Ovary (tissue), 7 donors: ENCODE measurements at regions not wholly inside any gene's neighbourhood (a gene's known extent, or its start where the extent isn't known, plus 50 kb on each side); places are given as distances from the start of the nearest gene placed in this dataset.

ENCODE experiments used
- DNase-seq, 5 donors: peaks; one replicate each; pipeline ENCODE4 v3.0.0-alpha.2; 2019 to 2020
- H3K27ac ChIP-seq, 2 donors: fragments of 200-600 bp; one replicate each; pipeline versions ENCODE4 v1.5.1 to v1.8.0; 2019 to 2022
- H3K27me3 ChIP-seq: fragments of 200-600 bp; one replicate; pipeline ENCODE4 v1.8.0; 2022
- H3K36me3 ChIP-seq: fragments of 200-600 bp; sonication (generic); one replicate; pipeline ENCODE4 v1.5.1; 2019
- H3K4me1 ChIP-seq: one replicate; pipeline ENCODE4 v1.8.1; 2013; ENCODE audit warnings: mild to moderate bottlenecking, moderate library complexity; ENCODE audit not compliant: insufficient read depth
- H3K4me3 ChIP-seq: fragments of 200-600 bp; sonication (generic); one replicate; pipeline ENCODE4 v1.5.1; 2017
- H3K9me3 ChIP-seq, 2 donors: fragments of 200-600 bp in 1 of 2; sonication (generic) in 1 of 2; one replicate each; pipeline versions ENCODE4 v1.5.1 to v1.8.1; 2013 to 2019; ENCODE audit warnings: mild to moderate bottlenecking in 1 of 2, moderate library complexity in 1 of 2
- CTCF ChIP-seq, 3 donors: fragments of 450-650 bp in 2 of 3; fragments of 200-600 bp in 1 of 3; IDR thresholded peaks; one replicate each; pipeline versions ENCODE4 v1.5.1 to v1.8.0; 2016 to 2022; ENCODE audit warnings: antibody characterized with exemption in 3 of 3, mild to moderate bottlenecking in 1 of 3
- EP300 ChIP-seq: sonication (generic); formaldehyde crosslinking; IDR thresholded peaks from one replicate; pipeline ENCODE4 v1.6.1; 2017; ENCODE audit warnings: antibody characterized with exemption
- POLR2A ChIP-seq: fragments of 450-650 bp; IDR thresholded peaks from one replicate; pipeline ENCODE4 v1.6.1; 2017; ENCODE audit warnings: antibody characterized with exemption, mild to moderate bottlenecking, moderate library complexity
- WGBS, 3 donors: extraction: QIAGEN DNeasy Blood & Tissue Kit in 1 of 3; methylation state at CpG; one replicate each; pipeline versions ENCODE4 v1.1.5 to v1.1.7; 2013 to 2017; 5-methylcytosine and 5-hydroxymethylcytosine counted together
- intact Hi-C, 4 donors: fragments of 100-400 bp; cut with DNase I; formaldehyde crosslinking; loops; one replicate each; pipeline versions ENCODE4 v1.11.0 to v1.15.1; 2022 to 2023
- donor health status: DM: no; HTN: no; CAD: no; lungs with moderate emphysema.
- donor health status: DM: no; HTN: no; CAD: no.
- donor health status: Bipolar disorder and iron deficiency.
- donor health status: DM: no; HTN: no; CAD: no.
- donor health status: DM: yes; HTN: yes; CAD: no.

GRCh38 chr12:15038137-15038536 is 65.3 kb downstream of the PDE6H start:
- intact Hi-C loops = no loop called here

GRCh38 chr12:15044471-15044870 is 71.6 kb downstream of the PDE6H start:
- 10 to 11% (median 11%) methylated on average over 1 of the region's 1 CpG for WGBS, 3 donors
- Histone ChIP-seq H3K4me3 (no peak overlapping the region), H3K9me3 (no peaks in the 10 kb centered on the region), H3K36me3 (no peaks in the 10 kb centered on the region), H3K27me3 (no peaks in the 10 kb centered on the region), H3K4me1 (peaks cover 3% of the 10 kb centered on the region), H3K27ac (no peak overlapping the region)
- peak in 1 of 5 donors; percentile 14 for DNase-seq
- TF ChIP-seq CTCF (IDR thresholded peaks at IDR 0.05) (no peak), EP300 (no peak), POLR2A (no peak)
- intact Hi-C loops = no loop called here

More at GRCh38 chr12:15038137-15038536, 65.3 kb downstream of the PDE6H start:
- TF ChIP-seq EP300 = no peak
- TF ChIP-seq CTCF (IDR thresholded peaks at IDR 0.05) = no peak
- TF ChIP-seq POLR2A = no peak
- H3K9me3 ChIP-seq = no peaks in the 10 kb centered on the region
- H3K4me3 ChIP-seq = no peak overlapping the region
- H3K4me1 ChIP-seq = no peaks in the 10 kb centered on the region
- WGBS, 3 donors = 70 to 75% (median 73%) methylated on average over 4 of the region's 4 CpGs
- no peak for DNase-seq
- H3K27me3 ChIP-seq = no peaks in the 10 kb centered on the region
- no peak overlapping the region for H3K27ac ChIP-seq
- no peaks in the 10 kb centered on the region for H3K36me3 ChIP-seq

GRCh38 chr12:15045451-15045850 is 72.6 kb downstream of the PDE6H start:
- intact Hi-C loops = no loop called here
- H3K36me3 ChIP-seq = no peaks in the 10 kb centered on the region
- TF ChIP-seq EP300 (no peak), POLR2A (no peak), CTCF (IDR thresholded peaks at IDR 0.05) (no peak)
- WGBS, 3 donors = 13 to 32% (median 32%) methylated on average over 1 of the region's 1 CpG
- H3K4me3 ChIP-seq = no peak overlapping the region
- no peaks in the 10 kb centered on the region for H3K27me3 ChIP-seq
- no peak overlapping the region for H3K27ac ChIP-seq
- peaks cover 3% of the 10 kb centered on the region for H3K4me1 ChIP-seq
- DNase-seq = no peak
- no peaks in the 10 kb centered on the region for H3K9me3 ChIP-seq

- no peak for DNase-seq
- H3K9me3 ChIP-seq = no peaks in the 10 kb centered on the region
- H3K27ac ChIP-seq = no peak overlapping the region
- peaks cover 3% of the 10 kb centered on the region for H3K4me1 ChIP-seq
- no peak overlapping the region for H3K4me3 ChIP-seq
- H3K27me3 ChIP-seq = no peaks in the 10 kb centered on the region
- intact Hi-C loops = no loop called here
- no peaks in the 10 kb centered on the region for H3K36me3 ChIP-seq
- WGBS, 3 donors = 10 to 26% (median 15%) methylated on average over 2 of the region's 2 CpGs
- no peak for TF ChIP-seq EP300
- TF ChIP-seq POLR2A = no peak
- no peak for TF ChIP-seq CTCF (IDR thresholded peaks at IDR 0.05)
These were observed 74.8 kb downstream of the PDE6H start for GRCh38 chr12:15047611-15048010.
